Vagina (tissue), 2 donors: ENCODE measurements at regions not wholly inside any gene's neighbourhood (a gene's known extent, or its start where the extent isn't known, plus 50 kb on each side); places are given as distances from the start of the nearest gene placed in this dataset.

Experiments used
- DNase-seq, 2 donors: peaks; one replicate each; pipeline ENCODE4 v3.0.0-alpha.2; 2017; ENCODE audit errors: extremely low spot score in 2 of 2
- H3K27ac ChIP-seq: fragments of 200-600 bp; sonication (generic); one replicate; pipeline ENCODE4 v1.5.1; 2019
- H3K27me3 ChIP-seq: fragments of 200-600 bp; sonication (generic); one replicate; pipeline ENCODE4 v1.5.1; 2019
- H3K36me3 ChIP-seq, 2 donors: fragments of 200-600 bp; sonication (generic); one replicate each; pipeline ENCODE4 v1.5.1; 2017 to 2019
- H3K4me1 ChIP-seq: fragments of 200-600 bp; sonication (generic); one replicate; pipeline ENCODE4 v1.5.1; 2019
- H3K4me3 ChIP-seq, 2 donors: fragments of 200-600 bp; sonication (generic); 1 replicate in 1 of 2; 2 replicates in 1 of 2; pipeline ENCODE4 v1.5.1; 2016 to 2019
- H3K9me3 ChIP-seq: fragments of 200-600 bp; sonication (generic); one replicate; pipeline ENCODE4 v1.5.1; 2019
- POLR2A ChIP-seq, 2 donors: fragments of 450-650 bp; IDR thresholded peaks; one replicate each; pipeline ENCODE4 v1.6.1; 2017; ENCODE audit warnings: antibody characterized with exemption in 2 of 2, mild to moderate bottlenecking in 2 of 2, moderate library complexity in 2 of 2
- POLR2AphosphoS5 ChIP-seq, 2 donors: sonication (generic); formaldehyde crosslinking; IDR thresholded peaks; one replicate each; pipeline ENCODE4 v1.9.0; 2017; ENCODE audit warnings: antibody characterized with exemption in 2 of 2, mild to moderate bottlenecking in 2 of 2, low read depth in 1 of 2; ENCODE audit not compliant: insufficient read depth in 1 of 2
- intact Hi-C: fragments of 100-400 bp; cut with DNase I; formaldehyde crosslinking; loops from one replicate; pipeline ENCODE4 v1.15.1; 2023
- TF ChIP-seq, protein P1 (sequence below), 3 experiments: fragments of 450-650 bp in 2 of 3; fragments of 200-600 bp in 1 of 3; sonication (generic) in 1 of 3; IDR thresholded peaks; one replicate each; pipeline ENCODE4 v1.5.1; 2017 to 2019; ENCODE audit warnings: antibody characterized with exemption in 3 of 3, mild to moderate bottlenecking in 2 of 3, moderate library complexity in 2 of 3

DNA sequence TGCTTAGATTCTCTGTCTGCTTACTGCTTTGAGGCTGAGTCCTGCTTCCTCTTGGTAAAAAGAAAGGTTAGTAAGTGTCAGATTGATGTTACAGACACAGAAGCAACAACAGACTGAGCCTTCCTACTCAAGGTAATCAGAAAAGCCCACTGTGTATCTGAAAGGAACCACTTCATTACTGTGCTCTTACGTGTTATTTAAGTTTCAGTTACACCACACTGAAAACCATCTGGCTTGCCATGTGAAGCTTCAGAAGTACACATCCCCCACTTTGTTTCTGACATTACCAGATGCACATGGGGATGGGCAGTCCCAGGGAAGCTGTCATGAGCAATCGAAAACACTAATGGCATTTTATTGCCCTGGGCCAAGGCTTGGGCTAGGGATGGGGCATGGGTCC, 1290.1 kb downstream of the AACS start:
- H3K27me3 ChIP-seq: no peaks in the 10 kb centered on the region
- H3K4me1 ChIP-seq: no peaks in the 10 kb centered on the region
- no peaks in the 10 kb centered on the region for H3K9me3 ChIP-seq
- no peak overlapping the region for H3K4me3 ChIP-seq
- intact Hi-C loops: no loop called here
- no peak for DNase-seq
- no peak overlapping the region for H3K27ac ChIP-seq
- TF ChIP-seq, protein P1, sequence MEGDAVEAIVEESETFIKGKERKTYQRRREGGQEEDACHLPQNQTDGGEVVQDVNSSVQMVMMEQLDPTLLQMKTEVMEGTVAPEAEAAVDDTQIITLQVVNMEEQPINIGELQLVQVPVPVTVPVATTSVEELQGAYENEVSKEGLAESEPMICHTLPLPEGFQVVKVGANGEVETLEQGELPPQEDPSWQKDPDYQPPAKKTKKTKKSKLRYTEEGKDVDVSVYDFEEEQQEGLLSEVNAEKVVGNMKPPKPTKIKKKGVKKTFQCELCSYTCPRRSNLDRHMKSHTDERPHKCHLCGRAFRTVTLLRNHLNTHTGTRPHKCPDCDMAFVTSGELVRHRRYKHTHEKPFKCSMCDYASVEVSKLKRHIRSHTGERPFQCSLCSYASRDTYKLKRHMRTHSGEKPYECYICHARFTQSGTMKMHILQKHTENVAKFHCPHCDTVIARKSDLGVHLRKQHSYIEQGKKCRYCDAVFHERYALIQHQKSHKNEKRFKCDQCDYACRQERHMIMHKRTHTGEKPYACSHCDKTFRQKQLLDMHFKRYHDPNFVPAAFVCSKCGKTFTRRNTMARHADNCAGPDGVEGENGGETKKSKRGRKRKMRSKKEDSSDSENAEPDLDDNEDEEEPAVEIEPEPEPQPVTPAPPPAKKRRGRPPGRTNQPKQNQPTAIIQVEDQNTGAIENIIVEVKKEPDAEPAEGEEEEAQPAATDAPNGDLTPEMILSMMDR (IDR thresholded peaks at IDR 0.05): no peak
- no peak for TF ChIP-seq POLR2AphosphoS5 (IDR thresholded peaks at IDR 0.05; ENCODE audit: insufficient read depth in 1 of 2, low read depth in 1 of 2)
- TF ChIP-seq POLR2A (IDR thresholded peaks at IDR 0.05): no peak
- H3K36me3 ChIP-seq: no peaks in the 10 kb centered on the region

DNA sequence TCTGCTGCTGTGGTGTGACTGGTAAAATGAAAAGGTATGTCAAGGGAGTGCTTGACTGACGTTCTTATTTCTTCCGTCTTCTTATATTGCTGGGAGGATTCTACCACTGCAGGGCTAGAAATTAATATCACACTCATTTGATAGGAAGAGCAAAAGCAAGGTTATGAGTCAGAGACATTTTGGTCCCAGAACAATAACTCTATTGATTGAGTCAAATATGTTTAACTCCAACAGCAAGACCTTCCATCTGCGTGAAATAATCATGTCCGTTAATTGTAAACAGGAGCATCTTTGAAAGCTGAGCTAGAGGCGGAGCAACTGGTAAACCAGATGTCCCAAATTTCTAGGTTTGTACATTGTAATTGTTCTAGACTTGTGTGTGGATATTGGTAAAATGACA, 1293.6 kb downstream of the AACS start:
- no peaks in the 10 kb centered on the region for H3K36me3 ChIP-seq
- no peak for DNase-seq
- H3K9me3 ChIP-seq: no peaks in the 10 kb centered on the region
- TF ChIP-seq, protein P1 (IDR thresholded peaks at IDR 0.05): no peak
- TF ChIP-seq POLR2A (IDR thresholded peaks at IDR 0.05) (no peak), POLR2AphosphoS5 (IDR thresholded peaks at IDR 0.05; ENCODE audit: insufficient read depth in 1 of 2, low read depth in 1 of 2) (no peak)
- H3K4me1 ChIP-seq: no peaks in the 10 kb centered on the region
- intact Hi-C loops: no loop called here
- no peak overlapping the region for H3K27ac ChIP-seq
- H3K27me3 ChIP-seq: no peaks in the 10 kb centered on the region
- no peak overlapping the region for H3K4me3 ChIP-seq

DNA sequence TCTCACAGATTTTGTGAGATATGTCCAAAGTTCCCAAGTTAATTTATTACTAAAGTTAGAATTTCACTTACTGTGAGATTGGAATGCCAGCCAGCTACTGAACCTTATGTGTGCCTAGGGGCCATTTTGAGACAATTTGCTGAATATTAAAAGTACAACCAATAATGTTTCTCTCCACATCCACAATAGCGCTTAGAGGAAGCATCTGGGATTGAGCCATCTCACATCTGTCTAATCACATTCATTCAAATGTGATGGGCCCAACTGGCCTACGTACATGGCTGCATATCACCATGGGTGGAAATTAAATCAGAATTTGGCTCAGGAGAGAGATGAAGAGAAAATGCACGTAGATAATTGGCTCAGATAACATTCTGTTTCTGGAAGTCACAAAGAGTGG, 1294.0 kb downstream of the AACS start:
- Histone ChIP-seq H3K4me3 (no peak overlapping the region), H3K9me3 (no peaks in the 10 kb centered on the region), H3K27ac (no peak overlapping the region), H3K4me1 (no peaks in the 10 kb centered on the region), H3K36me3 (no peaks in the 10 kb centered on the region), H3K27me3 (no peaks in the 10 kb centered on the region)
- DNase-seq: no peak
- intact Hi-C loops: no loop called here
- TF ChIP-seq, protein P1 (IDR thresholded peaks at IDR 0.05): no peak
- no peak for TF ChIP-seq POLR2A (IDR thresholded peaks at IDR 0.05)
- no peak for TF ChIP-seq POLR2AphosphoS5 (IDR thresholded peaks at IDR 0.05; ENCODE audit: insufficient read depth in 1 of 2, low read depth in 1 of 2)

DNA sequence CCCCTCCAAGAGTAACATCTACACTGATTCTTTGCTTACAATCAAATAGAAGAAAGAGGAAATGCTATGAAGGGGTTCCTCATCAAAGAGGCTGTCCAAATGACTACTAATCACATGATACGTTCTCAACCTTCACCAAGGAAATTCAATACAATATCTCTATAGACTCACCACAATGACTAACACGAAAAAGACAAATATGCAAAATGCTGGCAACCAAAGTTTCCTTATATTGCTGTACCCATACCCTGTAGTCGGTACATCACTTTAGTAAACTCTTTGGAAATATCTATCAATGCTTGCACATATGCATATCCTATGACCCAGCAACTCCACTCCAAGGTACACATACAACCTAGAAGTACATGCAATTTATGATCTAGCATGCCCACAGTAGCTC, 1296.6 kb downstream of the AACS start:
- Histone ChIP-seq H3K4me3 (no peak overlapping the region), H3K9me3 (no peaks in the 10 kb centered on the region), H3K36me3 (no peaks in the 10 kb centered on the region), H3K27ac (no peak overlapping the region), H3K4me1 (no peaks in the 10 kb centered on the region), H3K27me3 (no peaks in the 10 kb centered on the region)
- TF ChIP-seq POLR2AphosphoS5 (IDR thresholded peaks at IDR 0.05; ENCODE audit: insufficient read depth in 1 of 2, low read depth in 1 of 2) (no peak), POLR2A (IDR thresholded peaks at IDR 0.05) (no peak)
- TF ChIP-seq, protein P1 (IDR thresholded peaks at IDR 0.05): no peak
- intact Hi-C loops: no loop called here
- no peak for DNase-seq

DNA sequence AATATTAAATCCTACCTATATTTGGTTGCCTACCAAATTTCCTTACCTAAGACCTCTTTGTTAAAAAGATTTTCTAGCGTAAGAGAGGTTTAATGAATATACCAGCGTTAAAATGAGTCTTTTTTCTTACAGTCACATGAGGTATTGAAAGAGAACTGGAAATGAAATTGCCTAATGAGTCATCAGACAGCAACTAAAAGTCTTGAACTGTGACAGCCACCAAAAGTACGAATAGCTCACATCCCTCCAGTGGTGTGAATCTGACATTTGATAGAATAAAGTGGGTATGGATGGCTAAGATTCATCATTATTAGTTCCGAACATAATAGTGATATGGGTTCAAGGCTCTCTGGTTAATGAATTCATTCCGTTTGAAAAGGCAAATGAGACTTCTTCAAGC, 1297.3 kb downstream of the AACS start:
- Histone ChIP-seq H3K4me3 (no peak overlapping the region), H3K27me3 (no peaks in the 10 kb centered on the region), H3K36me3 (no peaks in the 10 kb centered on the region), H3K9me3 (no peaks in the 10 kb centered on the region), H3K4me1 (no peaks in the 10 kb centered on the region), H3K27ac (no peak overlapping the region)
- TF ChIP-seq POLR2A (IDR thresholded peaks at IDR 0.05) (no peak), POLR2AphosphoS5 (IDR thresholded peaks at IDR 0.05; ENCODE audit: insufficient read depth in 1 of 2, low read depth in 1 of 2) (no peak)
- TF ChIP-seq, protein P1 (IDR thresholded peaks at IDR 0.05): no peak
- DNase-seq: no peak
- intact Hi-C loops: no loop called here
